Naive B cell (primary cell): ENCODE measurements at regions not wholly inside any gene's neighbourhood (a gene's known extent, or its start where the extent isn't known, plus 50 kb on each side); places are given as distances from the start of the nearest gene placed in this dataset.
"Not testable (repeated sequence)": the region's sequence is repeated elsewhere in the genome, so short reads cannot be mapped to it uniquely, and the experiment has no call there.

Experiments
- ATAC-seq, 2 donors: fragments of 150-1000 bp; cut with Tn5 transposase; 2 replicates each; pipeline ENCODE4 v1.10.0; 2021; ENCODE audit warnings: low read depth in 2 of 2, mild to moderate bottlenecking in 2 of 2, moderate library complexity in 2 of 2
- DNase-seq: peaks from one replicate; pipeline ENCODE4 v3.0.0; 2022
- H3K27ac Mint-ChIP-seq, 6 donors: one replicate each; pipeline ENCODE4 v1.8.0; 2020 to 2022; ENCODE audit warnings: mild to moderate bottlenecking in 6 of 6, mixed read lengths in 6 of 6, moderate library complexity in 5 of 6, inconsistent platforms in 2 of 6
- H3K27me3 Mint-ChIP-seq, 3 donors: one replicate each; pipeline ENCODE4 v1.8.0; 2021 to 2022; ENCODE audit warnings: mixed read lengths in 3 of 3, mild to moderate bottlenecking in 1 of 3
- H3K36me3 Mint-ChIP-seq, 2 donors: one replicate each; pipeline ENCODE4 v1.8.0; 2020 to 2022; ENCODE audit warnings: mixed read lengths in 2 of 2, inconsistent platforms in 1 of 2, mild to moderate bottlenecking in 1 of 2
- H3K4me1 Mint-ChIP-seq, 3 donors: one replicate each; pipeline ENCODE4 v1.8.0; 2020 to 2022; ENCODE audit warnings: mixed read lengths in 3 of 3, inconsistent platforms in 1 of 3, mild to moderate bottlenecking in 1 of 3, moderate library complexity in 1 of 3
- H3K4me3 Mint-ChIP-seq, 8 donors: one replicate each; pipeline ENCODE4 v1.8.0; 2020 to 2022; ENCODE audit warnings: mild to moderate bottlenecking in 8 of 8, mixed read lengths in 8 of 8, moderate library complexity in 8 of 8, inconsistent platforms in 2 of 8
- H3K9me3 Mint-ChIP-seq, 7 donors: one replicate each; pipeline ENCODE4 v1.8.0; 2020 to 2022; ENCODE audit warnings: mixed read lengths in 7 of 7, mild to moderate bottlenecking in 5 of 7, inconsistent platforms in 2 of 7, moderate library complexity in 1 of 7

DNA sequence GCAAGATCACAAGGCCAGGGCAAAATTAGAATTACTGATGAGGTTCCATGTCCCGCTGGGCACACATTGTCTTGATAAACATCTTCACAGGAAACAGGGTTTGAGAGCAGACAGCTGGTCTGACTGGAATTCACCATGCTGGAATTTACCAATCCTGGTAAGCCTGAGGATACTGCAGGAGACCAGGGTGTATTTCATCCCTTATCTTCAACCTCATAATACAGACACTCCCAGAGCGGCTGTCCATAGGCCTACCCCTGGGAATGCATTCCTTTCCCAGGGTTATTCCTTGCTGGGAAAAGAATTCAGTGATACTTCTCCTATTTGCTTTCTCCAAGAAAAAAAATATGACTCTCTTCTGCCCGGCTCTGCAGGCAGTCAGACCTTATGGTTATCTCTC lies 875.1 kb upstream of the ACVR2A start:
- not testable (repeated sequence) for ATAC-seq, H3K36me3 Mint-ChIP-seq, H3K27ac Mint-ChIP-seq, H3K27me3 Mint-ChIP-seq, DNase-seq, H3K4me3 Mint-ChIP-seq, H3K4me1 Mint-ChIP-seq
- H3K9me3 Mint-ChIP-seq, result peaks cover 0 to 35% (median 18%) of the 10 kb centered on the region in 7 donors

- no peak for DNase-seq
- ATAC-seq, result no peak
- Mint-ChIP-seq H3K36me3 (no peaks in the 10 kb centered on the region), H3K4me3 (no peak overlapping the region), H3K27ac (no peak overlapping the region), H3K4me1 (no peaks in the 10 kb centered on the region), H3K27me3 (no peaks in the 10 kb centered on the region), H3K9me3 (peaks cover 0 to 13% (median 8%) of the 10 kb centered on the region in 7 donors)
These were observed 880.3 kb upstream of the ACVR2A start for GRCh38 chr2:146964494-146964893.

GRCh38 chr2:146954544-146954943 lies 890.3 kb upstream of the ACVR2A start:
- peaks cover 0 to 13% (median 0%) of the 10 kb centered on the region in 7 donors for H3K9me3 Mint-ChIP-seq
- no peak overlapping the region for H3K4me3 Mint-ChIP-seq
- no peak for ATAC-seq

GRCh38 chr2:146952696-146953095 lies 892.1 kb upstream of the ACVR2A start:
- Mint-ChIP-seq H3K9me3 (peaks cover 0 to 13% (median 2%) of the 10 kb centered on the region in 7 donors), H3K27me3 (no peaks in the 10 kb centered on the region), H3K27ac (no peak overlapping the region), H3K4me1 (no peaks in the 10 kb centered on the region), H3K36me3 (no peaks in the 10 kb centered on the region), H3K4me3 (no peak overlapping the region)
- ATAC-seq (no peak), DNase-seq (no peak)

More at GRCh38 chr2:146954544-146954943, 890.3 kb upstream of the ACVR2A start:
- Mint-ChIP-seq H3K4me1 (no peaks in the 10 kb centered on the region), H3K36me3 (no peaks in the 10 kb centered on the region), H3K27ac (no peak overlapping the region), H3K27me3 (no peaks in the 10 kb centered on the region)
- no peak for DNase-seq

- no peaks in the 10 kb centered on the region for H3K36me3 Mint-ChIP-seq
- no peak for ATAC-seq
- no peak overlapping the region for H3K27ac Mint-ChIP-seq
- H3K4me1 Mint-ChIP-seq, result no peaks in the 10 kb centered on the region
- no peak for DNase-seq
- no peak overlapping the region for H3K4me3 Mint-ChIP-seq
- no peaks in the 10 kb centered on the region for H3K27me3 Mint-ChIP-seq
- peaks cover 0 to 10% (median 2%) of the 10 kb centered on the region in 7 donors for H3K9me3 Mint-ChIP-seq
These were observed 893.9 kb upstream of the ACVR2A start for GRCh38 chr2:146950911-146951310.

DNA sequence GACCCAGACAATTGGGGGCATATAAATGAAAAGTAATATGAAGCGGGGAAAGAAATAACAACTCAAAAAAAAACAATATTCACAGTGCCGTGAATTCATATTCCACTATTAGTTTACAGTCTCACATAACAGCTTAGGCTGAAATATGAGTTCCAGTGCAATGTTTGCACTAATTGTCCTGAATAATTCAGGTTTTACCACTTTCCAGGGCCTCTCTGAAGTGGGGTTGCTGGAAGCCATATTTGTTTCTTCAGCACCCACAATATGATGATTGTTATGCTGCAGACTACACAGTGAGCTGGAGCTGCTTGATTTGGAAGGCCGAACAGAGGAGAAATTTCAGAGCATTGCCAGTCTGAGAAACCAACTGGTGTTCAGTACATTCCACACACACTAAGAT lies 894.5 kb upstream of the ACVR2A start:
- peaks cover 0 to 7% (median 3%) of the 10 kb centered on the region in 7 donors for H3K9me3 Mint-ChIP-seq
- H3K27me3 Mint-ChIP-seq, result no peaks in the 10 kb centered on the region
- H3K27ac Mint-ChIP-seq, result no peak overlapping the region
- DNase-seq (no peak), ATAC-seq (no peak)
- H3K36me3 Mint-ChIP-seq, result no peaks in the 10 kb centered on the region
- no peak overlapping the region for H3K4me3 Mint-ChIP-seq
- no peaks in the 10 kb centered on the region for H3K4me1 Mint-ChIP-seq

- peaks cover 0 to 6% (median 4%) of the 10 kb centered on the region in 7 donors for H3K9me3 Mint-ChIP-seq
- no peaks in the 10 kb centered on the region for H3K36me3 Mint-ChIP-seq
- DNase-seq, result no peak
- no peaks in the 10 kb centered on the region for H3K27me3 Mint-ChIP-seq
- H3K4me3 Mint-ChIP-seq, result no peak overlapping the region
- no peak overlapping the region for H3K27ac Mint-ChIP-seq
- H3K4me1 Mint-ChIP-seq, result no peaks in the 10 kb centered on the region
- no peak for ATAC-seq
These were observed 895.4 kb upstream of the ACVR2A start for GRCh38 chr2:146949400-146949799.

DNA sequence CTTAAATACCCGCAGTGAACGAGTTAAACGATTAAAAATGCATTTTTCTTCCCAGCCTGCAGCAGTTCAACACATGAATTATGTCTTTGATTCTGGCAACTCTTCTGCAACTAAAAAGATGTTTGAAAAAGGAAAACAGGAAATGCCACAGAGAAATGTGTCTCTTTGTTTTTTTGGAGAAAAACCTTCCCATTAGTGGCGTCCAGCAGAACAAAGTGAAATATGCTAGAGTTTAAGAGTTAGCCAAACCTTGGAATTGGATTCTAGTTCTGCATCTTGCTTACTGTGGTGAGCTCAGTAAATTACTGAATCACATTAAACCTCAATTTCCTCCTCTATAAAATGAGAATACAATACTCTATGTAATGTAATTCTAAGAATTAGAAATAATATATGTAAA lies 900.2 kb upstream of the ACVR2A start:
- H3K27ac Mint-ChIP-seq, result no peak overlapping the region
- ATAC-seq (no peak), DNase-seq (no peak)
- no peaks in the 10 kb centered on the region for H3K4me1 Mint-ChIP-seq
- peaks cover 0 to 4% (median 2%) of the 10 kb centered on the region in 7 donors for H3K9me3 Mint-ChIP-seq
- no peaks in the 10 kb centered on the region for H3K27me3 Mint-ChIP-seq
- no peak overlapping the region for H3K4me3 Mint-ChIP-seq
- H3K36me3 Mint-ChIP-seq, result no peaks in the 10 kb centered on the region

DNA sequence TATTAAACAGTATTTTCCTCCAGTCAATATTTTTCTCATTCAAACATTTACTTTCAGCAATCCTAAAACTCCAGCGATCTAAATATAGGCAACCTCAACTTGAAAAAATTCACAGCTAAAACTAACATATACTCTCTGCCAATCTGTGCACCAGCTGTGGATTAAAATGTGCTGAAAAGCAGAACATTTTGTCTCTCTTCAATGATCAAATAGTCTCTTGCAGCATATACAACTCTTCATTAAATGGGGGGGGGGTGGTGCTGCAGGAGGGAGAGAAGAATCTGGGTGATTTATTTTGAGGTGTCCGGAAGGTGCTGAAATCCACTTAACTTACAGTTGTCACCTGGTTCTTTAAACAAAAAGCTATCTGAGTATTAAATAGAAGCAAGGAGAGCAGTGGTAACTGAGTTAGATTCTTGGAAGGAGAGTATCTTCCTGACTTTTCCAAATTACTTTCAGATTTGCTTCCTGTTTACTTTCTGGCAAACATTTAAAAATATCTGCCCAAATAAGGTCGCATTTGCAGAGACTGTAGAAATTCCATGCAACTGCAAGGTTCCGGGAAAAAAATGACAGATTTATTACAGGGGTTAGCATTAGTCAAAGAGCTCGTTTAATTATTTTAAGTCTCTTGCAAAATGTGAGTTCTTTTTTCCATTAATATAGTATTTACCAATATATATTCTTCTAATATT lies 904.7 kb upstream of the ACVR2A start:
- Mint-ChIP-seq H3K27me3 (no peaks in the 10 kb centered on the region), H3K9me3 (peaks cover 0 to 11% (median under 1%) of the 10 kb centered on the region in 7 donors), H3K27ac (no peak overlapping the region), H3K36me3 (no peaks in the 10 kb centered on the region), H3K4me3 (no peak overlapping the region), H3K4me1 (no peaks in the 10 kb centered on the region)
- DNase-seq (no peak), ATAC-seq (no peak)

DNA sequence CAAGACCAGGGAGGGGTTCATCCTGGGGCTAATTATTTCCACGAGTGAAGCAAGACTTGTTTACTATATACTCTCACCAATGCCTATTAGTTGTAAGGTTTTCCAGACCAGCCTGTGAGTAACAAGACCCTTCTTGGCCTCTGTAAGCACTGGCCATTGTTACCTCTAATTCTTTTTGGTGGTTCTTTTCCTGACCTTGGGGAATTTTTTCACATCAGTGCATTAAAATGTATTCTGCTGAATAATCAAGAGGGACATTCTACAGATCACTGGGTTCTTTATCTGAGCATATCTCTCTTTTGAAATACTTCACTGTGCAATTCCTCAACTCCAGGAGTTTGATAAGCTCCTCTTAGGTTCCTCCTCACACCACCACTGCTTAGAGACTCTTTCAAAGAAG lies 909.9 kb upstream of the ACVR2A start:
- H3K27me3 Mint-ChIP-seq, result no peaks in the 10 kb centered on the region
- H3K4me3 Mint-ChIP-seq, result no peak overlapping the region
- H3K4me1 Mint-ChIP-seq, result no peaks in the 10 kb centered on the region
- peaks cover 6 to 24% (median 10%) of the 10 kb centered on the region in 7 donors for H3K9me3 Mint-ChIP-seq
- no peaks in the 10 kb centered on the region for H3K36me3 Mint-ChIP-seq
- H3K27ac Mint-ChIP-seq, result no peak overlapping the region
- DNase-seq (no peak), ATAC-seq (no peak)

DNA sequence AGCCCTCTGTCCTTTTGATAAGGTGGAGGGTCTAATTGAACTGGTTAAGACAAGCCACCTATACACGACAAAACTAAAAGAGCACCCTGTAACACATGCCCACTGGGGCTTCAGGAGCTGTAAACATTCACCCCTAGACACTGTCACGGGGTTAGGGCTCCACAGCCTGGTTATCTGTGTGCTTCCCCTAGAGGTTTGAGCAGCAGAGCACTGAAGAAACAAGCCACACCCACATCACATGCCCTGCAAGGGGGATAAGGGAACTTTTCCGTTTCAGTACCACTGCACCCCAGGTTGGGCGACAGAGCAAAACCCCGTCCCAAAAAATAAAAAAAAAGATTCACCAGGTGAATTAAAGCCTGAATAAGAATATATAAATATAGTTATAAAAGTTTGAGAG lies 913.7 kb upstream of the ACVR2A start:
- H3K27me3 Mint-ChIP-seq, result no peaks in the 10 kb centered on the region
- H3K4me3 Mint-ChIP-seq, result no peak overlapping the region
- no peaks in the 10 kb centered on the region for H3K36me3 Mint-ChIP-seq
- ATAC-seq, result no peak
- H3K27ac Mint-ChIP-seq, result no peak overlapping the region
- no peaks in the 10 kb centered on the region for H3K4me1 Mint-ChIP-seq
- DNase-seq, result no peak
- peaks cover 5 to 24% (median 10%) of the 10 kb centered on the region in 7 donors for H3K9me3 Mint-ChIP-seq

GRCh38 chr2:146927080-146927711 lies 917.6 kb upstream of the ACVR2A start:
- H3K4me3 Mint-ChIP-seq, result no peak overlapping the region
- H3K4me1 Mint-ChIP-seq, result no peaks in the 10 kb centered on the region
- H3K27me3 Mint-ChIP-seq, result peaks cover 0 to 4% (median 4%) of the 10 kb centered on the region in 3 donors
- H3K27ac Mint-ChIP-seq, result no peak overlapping the region
- H3K9me3 Mint-ChIP-seq, result no peaks in the 10 kb centered on the region
- no peak for DNase-seq
- H3K36me3 Mint-ChIP-seq, result no peaks in the 10 kb centered on the region
- no peak for ATAC-seq

GRCh38 chr2:146918280-146918679 lies 926.5 kb upstream of the ACVR2A start:
- Mint-ChIP-seq H3K4me3 (no peak overlapping the region), H3K36me3 (no peaks in the 10 kb centered on the region), H3K4me1 (no peaks in the 10 kb centered on the region), H3K9me3 (peaks cover 0 to 2% (median 0%) of the 10 kb centered on the region in 7 donors), H3K27ac (no peak overlapping the region), H3K27me3 (peaks cover 0 to 4% (median 4%) of the 10 kb centered on the region in 3 donors)
- ATAC-seq (no peak), DNase-seq (no peak)

GRCh38 chr2:146917431-146918042 lies 927.3 kb upstream of the ACVR2A start:
- Mint-ChIP-seq H3K4me3 (no peak overlapping the region), H3K9me3 (peaks cover 0 to 2% (median 0%) of the 10 kb centered on the region in 7 donors), H3K4me1 (no peaks in the 10 kb centered on the region), H3K27me3 (peaks cover 0 to 1% (median under 1%) of the 10 kb centered on the region in 3 donors), H3K36me3 (no peaks in the 10 kb centered on the region), H3K27ac (no peak overlapping the region)
- ATAC-seq (no peak), DNase-seq (no peak)
